ENCODE measurements at regions not wholly inside any gene's neighbourhood (a gene's known extent, or its start where the extent isn't known, plus 50 kb on each side); places are given as distances from the start of the nearest gene placed in this dataset.
"Not testable (repeated sequence)": the region's sequence is repeated elsewhere in the genome, so short reads cannot be mapped to it uniquely, and the experiment has no call there.

- intact Hi-C loops (cut with micrococcal nuclease): no loop called here
These were observed 52.0 kb upstream of the LRIG1 start for GRCh38 chr3:66552846-66553245.

- intact Hi-C loops (cut with micrococcal nuclease): no loop called here
These were observed 52.8 kb upstream of the LRIG1 start for GRCh38 chr3:66553441-66554113.

- intact Hi-C loops (cut with micrococcal nuclease): no loop called here
These were observed 53.4 kb upstream of the LRIG1 start for GRCh38 chr3:66554178-66554577.

DNA sequence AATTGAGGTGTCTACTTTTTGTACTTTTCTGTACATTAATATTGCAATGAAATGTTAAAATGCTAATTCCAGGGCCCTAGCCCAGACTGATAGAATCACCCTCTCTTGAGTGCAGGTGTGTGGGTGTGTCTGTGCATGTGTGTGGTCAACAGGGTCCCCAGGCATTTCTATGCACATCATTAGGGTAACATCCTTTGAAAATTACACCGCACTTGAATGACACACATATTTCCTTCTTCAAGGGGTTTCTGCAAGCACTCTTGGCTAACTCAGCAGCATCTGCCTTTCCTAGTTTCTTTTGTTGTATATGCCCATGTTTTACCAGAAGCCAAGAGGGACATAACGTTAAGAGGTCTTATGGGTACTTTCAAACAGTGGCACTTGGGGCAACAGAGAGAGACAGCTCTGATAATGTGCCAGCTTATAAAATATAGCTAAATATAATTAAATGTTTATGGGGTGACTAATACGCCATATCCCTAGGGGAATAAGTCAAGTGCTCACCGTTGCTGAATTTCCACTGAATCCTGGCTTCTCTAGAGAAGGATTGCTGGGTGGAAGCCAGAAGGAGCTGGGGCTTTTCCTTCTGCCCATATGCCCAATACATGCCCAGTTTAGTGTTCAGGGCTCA is 54.5 kb upstream of the LRIG1 start:
- intact Hi-C loops (cut with micrococcal nuclease): no loop called here

GRCh38 chr3:66557170-66557569 is 56.3 kb upstream of the LRIG1 start:
- intact Hi-C loops (cut with micrococcal nuclease): no loop called here

DNA sequence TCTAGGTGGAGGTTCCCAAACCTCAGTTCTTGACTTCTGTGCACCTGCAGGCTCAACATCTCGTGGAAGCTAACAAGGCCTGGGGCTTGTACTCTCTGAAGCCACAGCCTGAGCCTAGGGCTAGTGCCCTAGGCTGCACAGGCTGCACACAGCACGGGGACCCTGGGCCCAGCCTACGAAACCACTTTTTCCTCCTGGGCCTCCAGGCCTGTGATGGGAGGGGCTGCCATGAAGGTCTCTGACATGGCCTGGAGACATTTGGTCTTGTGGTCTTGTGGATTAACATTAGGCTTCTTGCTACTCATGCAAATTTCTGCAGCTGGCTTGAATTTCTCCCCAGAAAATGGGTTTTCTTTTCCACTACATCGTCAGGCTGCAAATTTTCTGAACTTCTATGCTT is 59.1 kb upstream of the LRIG1 start:
- intact Hi-C loops (cut with micrococcal nuclease): not testable (repeated sequence)

GRCh38 chr3:66561367-66561766 is 60.5 kb upstream of the LRIG1 start:
- intact Hi-C loops (cut with micrococcal nuclease): no loop called here

DNA sequence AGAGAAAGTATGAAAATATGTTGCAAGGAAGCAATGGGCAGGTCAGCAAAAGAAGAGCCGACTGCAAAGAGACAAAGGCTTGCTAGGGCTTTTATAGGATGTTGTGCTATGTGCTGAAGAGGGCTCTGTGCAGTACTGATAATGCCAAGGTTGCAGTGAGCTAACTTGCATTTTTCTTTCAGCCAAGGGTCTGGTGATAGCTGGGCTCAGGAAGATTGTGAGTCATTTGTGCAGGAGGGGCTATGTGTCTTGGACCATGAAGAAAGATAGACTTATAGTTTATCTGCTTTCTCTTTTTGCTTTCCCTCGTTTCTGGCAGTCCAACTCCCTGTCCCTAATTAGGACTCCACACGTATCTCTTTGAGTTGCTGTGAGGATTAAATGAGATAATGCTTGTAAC is 64.5 kb upstream of the LRIG1 start:
- intact Hi-C loops (cut with micrococcal nuclease): no loop called here

DNA sequence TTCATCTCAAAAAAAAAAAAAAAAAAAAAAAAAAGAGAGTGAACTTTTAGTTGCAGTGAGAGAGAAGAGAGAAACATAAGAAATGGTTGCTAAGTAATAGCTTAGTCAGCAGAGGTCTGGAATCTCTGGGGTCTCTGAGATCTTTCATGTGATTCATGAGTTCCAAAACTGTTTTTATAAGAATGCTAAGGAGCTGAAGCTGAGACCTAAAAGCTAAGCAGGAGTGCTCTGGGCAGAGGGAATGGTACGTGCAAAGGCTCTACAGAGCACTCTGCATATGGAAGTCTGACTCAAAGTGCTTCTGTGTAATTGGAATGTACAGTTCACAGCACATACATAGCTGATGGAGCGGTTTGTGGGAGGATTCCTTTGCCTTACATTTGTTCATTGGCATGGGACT is 66.3 kb upstream of the LRIG1 start:
- intact Hi-C loops (cut with micrococcal nuclease): no loop called here

DNA sequence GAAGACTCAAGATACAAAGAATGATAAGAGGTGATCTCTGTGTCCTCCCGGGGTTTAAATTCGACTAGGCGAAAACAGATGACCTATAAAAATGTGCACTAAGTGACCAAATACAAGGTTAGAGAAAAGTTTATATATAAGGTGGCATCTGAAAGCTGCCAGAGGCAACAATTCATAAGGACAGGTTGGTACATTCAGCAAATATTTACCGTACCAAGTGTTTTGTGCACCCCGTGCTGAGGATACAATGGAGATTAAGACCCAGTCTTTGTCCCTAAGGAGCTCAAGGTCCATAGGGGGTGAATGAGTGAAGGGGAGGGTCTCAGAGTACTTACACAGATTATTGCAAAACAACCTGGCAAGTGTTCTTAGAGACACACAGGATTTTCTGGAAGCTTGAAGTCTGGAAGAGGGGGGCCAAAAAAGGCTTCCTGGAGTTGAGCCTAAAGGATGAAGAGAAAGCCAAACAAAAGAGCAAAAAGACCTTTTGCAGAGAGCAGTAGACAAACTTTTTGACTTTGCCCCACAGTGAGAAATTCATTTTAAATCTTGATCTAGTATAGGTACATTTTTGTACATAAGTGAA is 71.4 kb upstream of the LRIG1 start:
- intact Hi-C loops (cut with micrococcal nuclease): no loop called here

GRCh38 chr3:66572938-66573710 is 72.3 kb upstream of the LRIG1 start:
- intact Hi-C loops (cut with micrococcal nuclease): no loop called here

DNA sequence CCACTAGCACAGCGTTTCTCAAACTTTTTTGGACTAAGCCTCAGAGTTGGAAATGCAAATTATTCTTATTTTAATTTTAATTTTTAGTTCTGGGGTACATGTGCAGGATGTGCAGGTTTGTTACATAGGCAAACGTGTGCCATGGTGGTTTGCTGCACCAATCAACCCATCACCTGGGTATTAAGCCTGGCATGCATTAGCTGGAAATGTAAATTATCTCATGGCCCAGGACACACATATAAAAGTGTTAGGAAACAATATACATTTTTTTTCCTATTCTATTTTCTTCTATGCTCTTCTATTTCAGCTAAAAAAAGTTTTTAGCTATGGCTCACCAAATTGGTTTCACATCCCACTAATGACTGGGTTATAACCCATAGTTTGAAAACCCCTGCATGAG is 73.3 kb upstream of the LRIG1 start:
- intact Hi-C loops (cut with micrococcal nuclease): no loop called here

DNA sequence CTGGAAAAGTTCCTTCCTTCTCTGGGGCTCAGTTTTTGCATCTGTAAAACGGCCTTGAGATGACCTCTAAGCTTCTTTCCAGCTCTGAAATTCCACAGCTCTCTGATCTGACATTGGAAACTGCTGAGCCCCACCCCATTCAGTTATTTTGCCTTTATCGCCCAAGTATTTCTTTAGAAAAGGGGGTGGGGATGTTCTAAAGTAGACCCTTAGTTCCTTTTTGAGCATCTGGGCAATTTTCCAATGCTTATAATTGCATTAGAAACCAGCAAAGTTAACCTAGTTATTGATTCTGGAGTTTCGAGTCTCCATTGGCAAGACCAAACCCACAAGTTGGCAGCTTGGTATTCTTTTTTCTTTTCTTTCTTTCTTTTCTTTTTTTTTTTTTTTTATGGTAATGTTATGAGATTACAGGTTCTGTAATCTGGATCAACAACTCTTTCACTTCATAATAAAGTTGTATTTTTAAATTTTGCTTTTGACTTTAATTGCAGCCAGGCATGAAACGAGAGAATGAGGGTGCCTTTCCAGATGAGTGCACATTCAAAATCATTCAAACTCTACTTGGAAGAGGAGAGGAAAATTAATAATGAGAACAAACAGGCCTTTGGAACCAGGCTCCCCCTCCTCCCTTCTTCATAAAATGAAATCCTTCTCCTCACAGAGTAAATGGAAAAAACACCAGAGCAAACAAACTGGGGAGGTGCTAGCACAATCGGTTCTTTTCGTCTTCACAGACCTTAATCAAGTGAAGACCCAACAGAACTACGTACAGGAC is 76.8 kb upstream of the LRIG1 start:
- intact Hi-C loops (cut with micrococcal nuclease): no loop called here

GRCh38 chr3:66581256-66581655 is 80.4 kb upstream of the LRIG1 start:
- intact Hi-C loops (cut with micrococcal nuclease): no loop called here

GRCh38 chr3:66582721-66583423 is 82.0 kb upstream of the LRIG1 start:
- intact Hi-C loops (cut with micrococcal nuclease): no loop called here

DNA sequence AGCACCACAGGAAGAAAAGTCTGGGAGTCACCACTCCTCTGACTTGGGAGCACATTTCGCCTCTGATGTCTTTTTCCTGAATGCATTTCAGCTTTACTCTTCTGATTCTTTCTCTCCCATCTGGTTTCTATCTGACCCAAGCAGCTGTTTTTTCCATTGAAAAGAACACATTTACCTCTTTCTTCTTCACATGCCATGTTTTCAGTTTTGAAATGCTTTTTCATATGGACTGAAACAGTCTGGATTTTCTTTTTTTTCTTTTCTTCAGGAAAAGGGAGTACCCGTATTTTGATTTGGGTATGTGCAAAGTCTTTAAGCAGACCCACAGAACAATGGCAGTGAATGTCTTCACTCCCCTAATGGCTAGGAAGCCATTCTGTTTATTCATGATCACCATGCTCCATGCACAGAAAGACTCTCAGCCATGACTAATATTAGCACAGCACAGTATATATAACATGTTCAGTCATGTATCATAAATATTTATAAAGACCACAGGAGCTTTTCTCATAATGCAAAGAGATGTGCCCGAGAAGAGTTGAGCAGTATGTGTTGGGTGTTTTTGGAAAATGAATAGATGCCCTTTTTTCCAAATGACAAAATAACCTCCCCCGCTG is 82.7 kb upstream of the LRIG1 start:
- intact Hi-C loops (cut with micrococcal nuclease): no loop called here

DNA sequence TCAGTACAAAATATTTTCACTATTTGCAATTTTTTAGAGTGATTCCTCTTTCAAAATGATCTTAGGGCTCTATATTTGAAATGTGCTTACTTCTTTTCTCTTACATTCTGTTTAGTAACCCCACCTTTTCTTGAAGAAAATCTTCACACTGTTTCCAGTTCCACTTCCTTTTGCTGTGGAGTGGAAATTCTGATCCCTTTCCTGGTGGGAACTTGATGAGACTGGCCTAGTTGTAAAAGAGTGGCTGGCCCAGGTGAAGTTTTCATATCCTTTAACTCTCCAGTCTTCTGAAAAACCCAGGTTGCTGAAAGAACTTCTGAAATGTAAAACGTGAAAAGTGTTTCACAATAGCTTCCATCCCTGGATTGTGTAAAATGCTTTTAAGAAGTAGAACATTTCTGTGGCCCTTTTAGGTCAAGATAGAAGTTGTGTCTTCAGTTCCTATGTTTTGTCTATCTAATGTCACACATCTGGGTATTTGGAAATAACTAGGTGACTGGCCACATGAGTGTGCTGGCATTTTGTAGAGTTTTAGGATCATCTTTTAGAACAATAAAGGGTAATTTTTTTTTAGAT is 84.8 kb upstream of the LRIG1 start:
- intact Hi-C loops (cut with micrococcal nuclease): no loop called here

- intact Hi-C loops (cut with micrococcal nuclease): no loop called here
These were observed 86.0 kb upstream of the LRIG1 start for GRCh38 chr3:66586853-66587252.

DNA sequence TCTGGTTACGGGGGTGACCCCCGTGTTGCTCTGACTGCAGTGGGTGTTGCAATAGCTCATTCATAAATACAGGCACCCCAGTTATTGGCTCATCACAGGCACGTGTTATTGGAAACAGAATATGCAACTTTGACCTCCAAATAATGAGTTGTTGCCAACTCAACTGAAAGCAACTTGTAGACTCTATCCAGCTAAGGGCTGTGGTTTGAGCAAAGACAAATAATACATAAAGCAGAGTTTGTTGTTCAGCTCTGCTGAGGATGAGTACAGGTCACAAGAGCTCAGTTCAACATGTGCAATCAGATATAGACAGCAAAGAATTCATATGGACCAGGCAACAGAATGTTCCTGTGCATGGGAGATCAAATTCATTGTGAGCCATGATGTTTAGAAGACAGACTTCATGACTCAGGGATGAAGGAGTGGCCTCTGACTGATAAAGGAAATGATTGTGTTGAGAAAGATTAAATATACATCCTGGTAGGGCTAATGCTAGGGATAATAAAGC is 87.6 kb upstream of the LRIG1 start:
- intact Hi-C loops (cut with micrococcal nuclease): no loop called here

Measured in T-helper 2 cell treated with Interferon-gamma antibody and Interleukin-4, amounts not matched to agents 100 ng/mL and 5 ng/mL, for 36 hours (primary cell).